SH-SY5Y (cell line): ENCODE measurements at regions not wholly inside any gene's neighbourhood (a gene's known extent, or its start where the extent isn't known, plus 50 kb on each side); places are given as distances from the start of the nearest gene placed in this dataset.

Source experiments
- GATA2 ChIP-seq: IDR thresholded peaks from 2 replicates; pipeline ENCODE4 v1.6.1; 2011; ENCODE audit warnings: mild to moderate bottlenecking, low read depth, low read length
- GATA3 ChIP-seq: IDR thresholded peaks from 2 replicates; pipeline ENCODE4 v1.6.1; 2011; ENCODE audit warnings: low read depth, mild to moderate bottlenecking, low read length, moderate library complexity

- TF ChIP-seq GATA2 (no peak), GATA3 (no peak)
Observed at GRCh38 chr12:13839365-13840336, 141.8 kb downstream of the GRIN2B start.
